Fibroblast of the aortic adventitia (primary cell): ENCODE measurements at regions not wholly inside any gene's neighbourhood (a gene's known extent, or its start where the extent isn't known, plus 50 kb on each side); places are given as distances from the start of the nearest gene placed in this dataset.

ENCODE experiments used
- DNase-seq: peaks from one replicate; pipeline ENCODE4 v3.0.0-alpha.2; 2010; ENCODE audit warnings: low read depth
- H3K4me3 ChIP-seq: 2 replicates; pipeline ENCODE4 v1.5.1; 2011; ENCODE audit warnings: low read depth, mild to moderate bottlenecking, control low read depth, low read length, moderate library complexity
- TF ChIP-seq, protein P1 (sequence below): IDR thresholded peaks from 2 replicates; pipeline ENCODE4 v1.5.1; 2011; ENCODE audit warnings: mild to moderate bottlenecking, low read length, control low read depth, inconsistent platforms; ENCODE audit not compliant: insufficient read depth

DNA sequence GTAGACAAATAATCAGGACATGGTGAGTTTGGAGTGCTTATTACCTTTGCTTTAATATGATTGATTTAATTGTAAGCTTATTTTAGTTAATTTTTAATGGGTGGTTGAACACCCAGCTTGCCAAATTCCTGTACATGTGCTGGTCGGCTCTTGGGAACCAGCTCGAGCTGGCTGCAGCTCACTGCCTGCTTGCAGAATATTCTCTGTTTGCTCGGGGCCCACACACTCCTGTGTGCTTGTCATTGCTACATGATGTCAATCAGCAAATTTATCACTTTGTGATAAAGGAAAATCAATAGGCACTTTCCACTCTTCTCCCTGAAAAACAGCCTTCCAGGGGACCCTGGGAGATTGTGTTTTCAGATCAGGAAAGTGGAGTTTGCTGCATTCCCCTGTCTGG is 141.1 kb upstream of the LHX5 start:
- no peak overlapping the region for H3K4me3 ChIP-seq
- TF ChIP-seq, protein P1, sequence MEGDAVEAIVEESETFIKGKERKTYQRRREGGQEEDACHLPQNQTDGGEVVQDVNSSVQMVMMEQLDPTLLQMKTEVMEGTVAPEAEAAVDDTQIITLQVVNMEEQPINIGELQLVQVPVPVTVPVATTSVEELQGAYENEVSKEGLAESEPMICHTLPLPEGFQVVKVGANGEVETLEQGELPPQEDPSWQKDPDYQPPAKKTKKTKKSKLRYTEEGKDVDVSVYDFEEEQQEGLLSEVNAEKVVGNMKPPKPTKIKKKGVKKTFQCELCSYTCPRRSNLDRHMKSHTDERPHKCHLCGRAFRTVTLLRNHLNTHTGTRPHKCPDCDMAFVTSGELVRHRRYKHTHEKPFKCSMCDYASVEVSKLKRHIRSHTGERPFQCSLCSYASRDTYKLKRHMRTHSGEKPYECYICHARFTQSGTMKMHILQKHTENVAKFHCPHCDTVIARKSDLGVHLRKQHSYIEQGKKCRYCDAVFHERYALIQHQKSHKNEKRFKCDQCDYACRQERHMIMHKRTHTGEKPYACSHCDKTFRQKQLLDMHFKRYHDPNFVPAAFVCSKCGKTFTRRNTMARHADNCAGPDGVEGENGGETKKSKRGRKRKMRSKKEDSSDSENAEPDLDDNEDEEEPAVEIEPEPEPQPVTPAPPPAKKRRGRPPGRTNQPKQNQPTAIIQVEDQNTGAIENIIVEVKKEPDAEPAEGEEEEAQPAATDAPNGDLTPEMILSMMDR, result no peak
- no peak for DNase-seq

DNA sequence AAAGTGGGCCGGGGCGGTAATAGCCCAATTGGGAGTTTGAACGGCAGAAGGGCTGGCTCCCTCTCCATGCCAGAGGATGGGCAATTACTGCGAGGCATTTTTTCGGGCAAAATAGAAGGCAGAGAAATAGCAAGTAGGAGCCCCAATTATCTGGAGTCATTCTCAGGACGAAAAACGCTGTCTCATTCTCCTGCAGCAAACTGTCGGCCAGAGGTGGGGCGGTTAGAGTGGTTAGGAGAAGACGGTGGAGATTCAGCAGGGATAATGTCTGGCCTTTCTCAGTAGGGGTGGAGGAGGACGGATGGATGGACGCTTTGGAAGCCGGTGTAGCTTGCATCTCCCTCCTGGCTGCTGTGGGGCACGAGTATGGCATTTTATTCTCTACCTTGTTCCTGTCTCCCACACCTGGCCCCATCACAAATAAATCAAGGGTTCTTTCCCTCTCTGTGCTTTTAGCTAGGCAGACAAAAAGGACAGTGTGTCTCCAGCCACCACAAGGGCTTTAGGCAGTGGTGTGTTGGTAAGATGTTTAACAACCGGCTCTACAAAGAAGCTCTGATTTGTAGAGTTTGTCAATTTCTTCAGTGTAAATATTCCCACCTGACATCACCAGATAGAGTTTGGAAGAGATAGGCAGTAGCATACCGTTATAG is 140.5 kb upstream of the LHX5 start:
- TF ChIP-seq, protein P1, result no peak
- no peak overlapping the region for H3K4me3 ChIP-seq
- DNase-seq, result no peak

DNA sequence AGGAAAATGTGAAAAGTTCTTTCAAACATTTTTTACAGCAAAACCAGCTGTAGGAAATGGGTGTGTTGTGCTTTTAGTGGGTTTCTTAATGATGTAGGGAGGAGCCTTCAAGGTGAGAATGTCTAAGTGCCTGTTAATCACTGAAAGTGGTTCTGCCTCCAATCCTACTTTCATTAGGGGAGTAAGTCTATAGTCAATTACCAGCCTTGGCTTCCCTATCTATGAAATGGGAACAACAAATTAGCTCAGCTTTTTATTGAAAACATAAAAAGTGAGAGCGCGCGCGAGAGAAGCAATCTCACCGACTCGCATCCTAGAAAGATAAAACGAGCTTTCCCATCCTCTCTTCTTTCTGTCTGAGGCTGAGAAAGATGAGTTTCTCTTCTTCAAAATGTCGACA is 140.0 kb upstream of the LHX5 start:
- no peak overlapping the region for H3K4me3 ChIP-seq
- TF ChIP-seq, protein P1, result no peak
- DNase-seq, result no peak

DNA sequence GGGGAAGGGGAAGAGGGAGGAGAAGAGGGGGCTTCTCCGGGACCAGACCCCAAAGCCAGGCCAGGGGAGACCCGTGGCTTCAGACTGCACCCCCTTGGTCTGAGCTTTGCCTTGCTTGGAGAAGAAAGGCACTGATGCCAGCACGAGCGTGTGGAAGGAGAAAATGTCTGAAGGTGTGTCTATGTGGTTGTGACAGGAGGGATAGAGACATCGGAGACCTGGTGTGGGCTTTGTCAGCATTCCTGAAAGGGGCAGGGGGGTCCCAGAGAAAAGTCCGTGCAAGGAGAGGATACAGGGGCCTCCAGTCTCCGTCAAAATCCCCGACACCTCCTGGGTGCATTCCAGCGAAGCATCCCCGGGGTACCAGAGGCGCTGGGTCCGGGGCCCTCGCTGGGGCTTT is 139.0 kb upstream of the LHX5 start:
- no peak for DNase-seq
- TF ChIP-seq, protein P1, result no peak
- H3K4me3 ChIP-seq, result no peak overlapping the region

DNA sequence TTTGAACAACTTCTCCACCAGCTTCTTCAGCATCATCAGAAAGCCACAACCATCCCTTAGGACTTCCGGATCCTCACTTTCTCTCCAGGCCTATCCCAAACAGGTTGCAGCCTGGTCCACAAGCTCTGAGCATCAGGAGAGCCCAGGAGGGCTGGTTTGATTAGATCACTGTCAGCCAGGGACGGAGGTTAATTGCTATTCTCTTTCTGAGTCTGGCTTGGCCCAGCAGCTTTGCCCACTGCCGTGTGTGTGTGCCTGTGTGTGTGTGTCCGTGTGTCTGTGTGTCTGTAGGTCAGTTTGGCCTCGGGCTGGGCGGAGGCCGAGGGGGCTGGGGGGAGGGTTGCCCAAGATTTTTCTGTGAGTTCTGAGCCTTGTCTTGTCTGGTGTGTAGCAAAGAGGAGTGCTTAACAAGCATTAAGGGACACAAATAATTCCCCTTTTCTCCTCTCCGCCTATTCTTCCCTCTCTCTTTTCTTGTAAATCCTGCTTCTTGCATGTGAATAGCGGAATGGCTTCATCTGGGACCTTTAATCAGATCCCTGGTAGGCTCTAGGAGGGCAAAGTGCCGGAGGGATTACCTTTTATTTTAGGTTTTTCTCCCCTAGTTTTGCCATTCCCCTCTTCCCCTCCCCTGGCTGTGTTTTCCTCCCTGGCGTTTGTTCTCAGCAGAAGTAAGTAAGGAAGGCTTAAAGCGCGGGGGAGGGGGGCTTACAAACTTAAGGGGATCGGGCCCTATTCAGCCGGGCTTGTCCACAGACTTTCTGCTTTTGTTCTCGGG is 138.2 kb upstream of the LHX5 start:
- no peak for DNase-seq
- no peak overlapping the region for H3K4me3 ChIP-seq
- TF ChIP-seq, protein P1, result no peak

DNA sequence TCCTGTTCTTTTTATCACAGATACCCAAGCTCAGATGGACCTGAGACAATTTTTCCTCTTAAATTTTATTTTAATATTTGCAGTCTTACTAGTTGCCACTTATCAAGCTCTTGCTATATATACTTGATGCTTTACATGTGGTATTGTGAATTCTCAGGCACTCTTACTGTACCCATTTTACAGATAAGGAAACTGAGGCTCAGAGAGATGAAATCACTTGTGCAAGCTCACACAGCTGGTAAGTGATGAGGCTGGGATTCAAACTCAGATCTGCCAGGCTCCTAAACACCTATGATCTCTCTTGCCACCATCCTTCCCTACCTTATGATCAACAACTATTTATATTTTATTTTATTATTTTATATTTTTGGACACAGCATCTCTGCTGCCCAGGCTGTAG is 133.0 kb upstream of the LHX5 start:
- TF ChIP-seq, protein P1, result no peak
- no peak for DNase-seq
- no peak overlapping the region for H3K4me3 ChIP-seq
